GM13976 (cell line): ENCODE measurements at regions not wholly inside any gene's neighbourhood (a gene's known extent, or its start where the extent isn't known, plus 50 kb on each side); places are given as distances from the start of the nearest gene placed in this dataset.

Source experiments
- DNase-seq: peaks from one replicate; pipeline ENCODE4 v3.0.0; 2012; ENCODE audit warnings: low spot score
- in situ Hi-C: fragments of 300-500 bp; cut with MboI; formaldehyde crosslinking; loops from one replicate; pipeline ENCODE4 v1.12.0; 2022; ENCODE audit warnings: low sequenced_read_pairs, mixed read lengths, inconsistent platforms; ENCODE audit not compliant: unreplicated experiment
- TF ChIP-seq, protein P1 (sequence below): IDR thresholded peaks from 2 replicates; pipeline ENCODE4 v1.5.1; 2012; ENCODE audit warnings: borderline replicate concordance, mild to moderate bottlenecking; ENCODE audit not compliant: insufficient read depth; ENCODE audit errors: extremely low read depth, missing control alignments, control extremely low read depth

DNA sequence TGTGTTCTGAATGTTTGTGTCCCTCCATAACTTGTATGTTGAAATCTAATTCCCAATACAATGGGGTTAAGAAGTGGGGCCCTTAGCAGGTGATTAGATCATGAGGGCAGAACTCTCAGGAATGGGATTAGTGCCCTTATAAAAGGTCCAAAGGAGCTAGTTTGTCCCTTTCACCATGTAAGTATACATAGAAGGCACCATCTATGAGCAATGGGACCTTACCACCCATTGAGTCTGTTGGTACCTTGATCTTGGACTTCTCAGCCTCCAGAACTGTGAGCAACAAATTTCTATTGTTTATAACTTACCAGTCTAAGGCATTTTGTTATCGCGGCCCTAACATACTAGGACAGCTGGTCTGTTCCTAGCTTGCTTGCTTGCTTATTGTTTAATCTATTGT is 106.3 kb downstream of the MYCN start:
- no peak for DNase-seq
- TF ChIP-seq, protein P1, sequence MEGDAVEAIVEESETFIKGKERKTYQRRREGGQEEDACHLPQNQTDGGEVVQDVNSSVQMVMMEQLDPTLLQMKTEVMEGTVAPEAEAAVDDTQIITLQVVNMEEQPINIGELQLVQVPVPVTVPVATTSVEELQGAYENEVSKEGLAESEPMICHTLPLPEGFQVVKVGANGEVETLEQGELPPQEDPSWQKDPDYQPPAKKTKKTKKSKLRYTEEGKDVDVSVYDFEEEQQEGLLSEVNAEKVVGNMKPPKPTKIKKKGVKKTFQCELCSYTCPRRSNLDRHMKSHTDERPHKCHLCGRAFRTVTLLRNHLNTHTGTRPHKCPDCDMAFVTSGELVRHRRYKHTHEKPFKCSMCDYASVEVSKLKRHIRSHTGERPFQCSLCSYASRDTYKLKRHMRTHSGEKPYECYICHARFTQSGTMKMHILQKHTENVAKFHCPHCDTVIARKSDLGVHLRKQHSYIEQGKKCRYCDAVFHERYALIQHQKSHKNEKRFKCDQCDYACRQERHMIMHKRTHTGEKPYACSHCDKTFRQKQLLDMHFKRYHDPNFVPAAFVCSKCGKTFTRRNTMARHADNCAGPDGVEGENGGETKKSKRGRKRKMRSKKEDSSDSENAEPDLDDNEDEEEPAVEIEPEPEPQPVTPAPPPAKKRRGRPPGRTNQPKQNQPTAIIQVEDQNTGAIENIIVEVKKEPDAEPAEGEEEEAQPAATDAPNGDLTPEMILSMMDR = no peak
- in situ Hi-C loops = no loop called here

- TF ChIP-seq, protein P1 = no peak
- no peak for DNase-seq
- in situ Hi-C loops = no loop called here
These were observed 105.5 kb downstream of the MYCN start for GRCh38 chr2:16045653-16046352.

DNA sequence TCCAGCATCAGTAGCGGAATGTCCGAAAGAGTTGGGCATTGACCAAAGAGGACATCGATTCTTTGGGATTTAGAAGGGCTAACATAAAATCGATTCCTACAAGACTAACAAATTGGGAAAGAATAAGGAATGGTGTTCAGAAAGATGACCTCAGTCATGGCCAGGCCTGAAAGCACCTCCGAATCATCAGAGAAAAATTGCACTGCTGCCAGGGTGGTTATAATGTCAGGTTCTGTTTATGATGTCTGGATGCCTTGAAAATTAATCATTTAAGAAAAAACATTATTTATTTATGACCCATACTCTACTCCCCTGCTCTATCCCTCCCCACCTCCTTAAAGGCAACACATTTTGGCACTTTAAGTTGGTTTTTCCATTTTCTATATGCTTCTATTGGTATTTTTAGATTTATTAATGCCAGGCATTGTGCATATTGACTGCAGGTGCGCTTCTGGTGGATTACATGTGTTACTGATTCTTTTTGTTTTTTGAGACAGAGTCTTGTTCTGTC is 104.7 kb downstream of the MYCN start:
- TF ChIP-seq, protein P1 = no peak
- in situ Hi-C loops = no loop called here
- DNase-seq = no peak

- TF ChIP-seq, protein P1 = no peak
- in situ Hi-C loops = no loop called here
These were observed 103.3 kb downstream of the MYCN start for GRCh38 chr2:16043627-16044026.

GRCh38 chr2:16043192-16043591 is 102.8 kb downstream of the MYCN start:
- in situ Hi-C loops = no loop called here
- TF ChIP-seq, protein P1 = no peak
- DNase-seq = no peak

More at GRCh38 chr2:16043627-16044026, 103.3 kb downstream of the MYCN start:
- no peak for DNase-seq

DNA sequence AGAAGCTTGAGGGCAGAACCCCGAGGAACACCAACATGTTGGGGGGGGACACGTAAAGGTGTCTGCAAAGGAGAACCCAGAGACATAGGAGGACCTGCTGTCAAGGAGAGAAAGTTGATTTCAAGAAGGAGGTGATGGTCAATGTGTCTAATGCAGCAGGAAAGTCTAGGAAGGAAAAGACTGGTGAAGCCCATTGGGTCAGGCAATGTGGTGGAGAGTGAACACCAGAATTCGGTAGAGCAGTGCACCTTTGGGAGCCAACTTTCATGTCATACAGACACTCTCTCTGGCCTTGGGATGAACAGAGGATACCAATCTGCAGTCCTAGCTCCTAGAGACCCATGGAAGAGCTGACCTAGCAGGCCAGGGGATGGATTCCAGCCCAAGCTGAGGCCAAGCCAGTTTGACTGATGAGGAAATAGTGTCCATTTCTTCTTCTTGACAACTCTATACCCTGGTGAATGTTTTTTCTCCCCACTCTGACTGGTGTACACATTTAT is 101.9 kb downstream of the MYCN start:
- DNase-seq = no peak
- TF ChIP-seq, protein P1 = no peak
- in situ Hi-C loops = no loop called here
